Endothelial cell of umbilical vein (primary cell): ENCODE measurements at regions not wholly inside any gene's neighbourhood (a gene's known extent, or its start where the extent isn't known, plus 50 kb on each side); places are given as distances from the start of the nearest gene placed in this dataset.

Experiments used
- BruUV-seq: library from RNA; stranded (reverse); fragments of 400-500 nt; replicated peaks from 2 replicates; lab custom pipeline; 2021; lab: Mats Ljungman, UMichigan
- CTCF ChIA-PET: fragments of 300-600, 350-600 bp; sonication (Branson Sonifier 250); formaldehyde crosslinking; loops from one replicate; lab custom pipeline; 2021; ENCODE audit warnings: antibody characterized with exemption, inconsistent platforms; lab: Charles Lee
- POLR2A ChIA-PET: fragments of 300-600, 350-600 bp; sonication (Branson Sonifier 250); formaldehyde crosslinking; loops from one replicate; lab custom pipeline; 2021; ENCODE audit warnings: antibody characterized with exemption, inconsistent platforms; lab: Charles Lee
- DNase-seq: peaks from one replicate; pipeline ENCODE4 v3.0.0-alpha.2; 2011; ENCODE audit warnings: low read depth, low spot score
- FAIRE-seq: peaks from 2 replicates; lab custom pipeline; 2011; peaks lifted over from hg19 to GRCh38; lab: Jason Lieb, UNC
- H2AFZ ChIP-seq: 2 replicates; pipeline ENCODE4 v1.6.0; 2012; ENCODE audit warnings: low read depth, low read length, control low read depth, inconsistent platforms
- H3K27ac ChIP-seq: 2 replicates; pipeline ENCODE4 v1.5.1; 2011; ENCODE audit warnings: low read depth, mild to moderate bottlenecking, control low read depth, low read length, moderate library complexity; ENCODE audit not compliant: insufficient read depth
- H3K27me3 ChIP-seq, 2 experiments: 2 replicates each; pipeline versions ENCODE4 v1.6.0 to v1.6.1; 2011; ENCODE audit warnings: low read length in 2 of 2, mixed read lengths in 1 of 2; ENCODE audit not compliant: control insufficient read depth in 2 of 2, insufficient read depth in 2 of 2
- H3K36me3 ChIP-seq, 2 experiments: 2 replicates in 1 of 2; 3 replicates in 1 of 2; pipeline ENCODE4 v1.5.1; 2011; ENCODE audit warnings: low read length in 2 of 2, mild to moderate bottlenecking in 1 of 2, moderate library complexity in 1 of 2; ENCODE audit not compliant: control insufficient read depth in 2 of 2, insufficient read depth in 2 of 2; ENCODE audit errors: extremely low read depth in 1 of 2
- H3K4me1 ChIP-seq: 3 replicates; pipeline ENCODE4 v1.5.1; 2011; ENCODE audit warnings: mild to moderate bottlenecking, low read length; ENCODE audit not compliant: control insufficient read depth, insufficient read depth; ENCODE audit errors: extremely low read depth
- H3K4me2 ChIP-seq: 2 replicates; pipeline ENCODE4 v1.6.1; 2011; ENCODE audit warnings: low read length, control low read depth, mixed read lengths; ENCODE audit not compliant: insufficient read depth
- H3K4me3 ChIP-seq, 3 experiments: fragments of 200-600 bp in 1 of 3; sonication (generic), shearing (Covaris generic) in 1 of 3; replicated peaks in 1 of 3; 2 replicates each; pipeline ENCODE4 v1.5.1; 2011 to 2016; ENCODE audit warnings: control low read depth in 3 of 3, low read length in 3 of 3, mild to moderate bottlenecking in 2 of 3, inconsistent platforms in 1 of 3, low read depth in 1 of 3, moderate library complexity in 1 of 3; ENCODE audit not compliant: insufficient read depth in 1 of 3
- H3K79me2 ChIP-seq: 2 replicates; pipeline ENCODE4 v1.6.0; 2012; ENCODE audit warnings: low read length, inconsistent platforms; ENCODE audit not compliant: control insufficient read depth, insufficient read depth
- H3K9ac ChIP-seq: replicated peaks from 2 replicates; pipeline ENCODE3; 2011; ENCODE audit warnings: low read length, control low read depth; ENCODE audit not compliant: insufficient read depth; ENCODE audit errors: extremely low read depth
- H3K9me1 ChIP-seq: replicated peaks from 3 replicates; pipeline ENCODE4 v1.6.0; 2011; ENCODE audit warnings: mild to moderate bottlenecking, low read length; ENCODE audit not compliant: control insufficient read depth, insufficient read depth; ENCODE audit errors: extremely low read depth
- H3K9me3 ChIP-seq: replicated peaks from 2 replicates; pipeline ENCODE4 v1.5.1; 2012; ENCODE audit warnings: low read length, inconsistent platforms; ENCODE audit not compliant: control insufficient read depth, insufficient read depth
- H4K20me1 ChIP-seq: replicated peaks from 2 replicates; pipeline ENCODE3; 2011; ENCODE audit warnings: mild to moderate bottlenecking, low read length; ENCODE audit not compliant: control insufficient read depth, insufficient read depth; ENCODE audit errors: extremely low read depth
- CTCF ChIP-seq, 2 donors: IDR thresholded peaks; 1 replicate in 1 of 2; 2 replicates in 1 of 2; pipeline ENCODE4 v1.5.1; 2011; ENCODE audit warnings: low read length in 2 of 2, mild to moderate bottlenecking in 2 of 2, moderate library complexity in 2 of 2, control low read depth in 1 of 2, inconsistent platforms in 1 of 2, low read depth in 1 of 2; ENCODE audit not compliant: insufficient read depth in 1 of 2; ENCODE audit errors: extremely low read depth in 1 of 2
- MAX ChIP-seq: IDR thresholded peaks from 2 replicates; pipeline ENCODE4 v1.6.1; 2011; ENCODE audit not compliant: insufficient read depth, insufficient read length
- POLR2A ChIP-seq: IDR thresholded peaks from 2 replicates; pipeline ENCODE4 v1.6.1; 2012; ENCODE audit warnings: low read depth, mild to moderate bottlenecking, control low read depth, low read length
- POLR2AphosphoS5 ChIP-seq: IDR thresholded peaks from 2 replicates; pipeline ENCODE4 v1.6.1; 2012; ENCODE audit warnings: low read depth, mild to moderate bottlenecking, control low read depth, low read length, moderate library complexity; ENCODE audit not compliant: insufficient read depth
- dilution Hi-C: fragments of 300-500 bp; cut with MboI; formaldehyde crosslinking; loops from one replicate; pipeline ENCODE4 v1.15.0; 2019; ENCODE audit warnings: low sequenced_read_pairs; ENCODE audit not compliant: extremely low pct_ligation_motif_present
- intact Hi-C: fragments of 100-400 bp; cut with micrococcal nuclease; formaldehyde crosslinking; loops from one replicate; pipeline ENCODE4 v1.10.0; 2022

GRCh38 chr2:45072862-45073237 lies 63.6 kb upstream of the SIX2 start:
- Histone ChIP-seq H3K79me2 (no peaks in the 10 kb centered on the region), H3K27me3 (peaks cover 4 to 17% of the 10 kb centered on the region in 2 experiments), H4K20me1 (no peaks in the 10 kb centered on the region), H3K4me3 (no peak overlapping the region), H3K9me3 (no peaks in the 10 kb centered on the region), H3K9ac (no peak overlapping the region), H3K4me1 (peaks cover 6% of the 10 kb centered on the region), H2AFZ (no peak overlapping the region), H3K9me1 (no peaks in the 10 kb centered on the region), H3K4me2 (no peak overlapping the region), H3K27ac (no peak overlapping the region), H3K36me3 (no peaks in the 10 kb centered on the region)
- ChIA-PET POLR2A (no interaction called here), CTCF (no interaction called here)
- intact Hi-C loops (no loop called here), dilution Hi-C loops (no loop called here)
- DNase-seq (no peak), FAIRE-seq (no peak)
- TF ChIP-seq CTCF (IDR thresholded peaks at IDR 0.05; ENCODE audit: extremely low read depth in 1 of 2, insufficient read depth in 1 of 2, low read depth in 1 of 2, low read length in 2 of 2) (no peak), POLR2A (no peak)
- no TSS peak for BruUV-seq

GRCh38 chr2:45072064-45072861 lies 63.0 kb upstream of the SIX2 start:
- Histone ChIP-seq H3K4me3 (no peak overlapping the region), H3K27ac (no peak overlapping the region), H3K9ac (no peak overlapping the region), H2AFZ (no peak overlapping the region), H3K9me1 (no peaks in the 10 kb centered on the region), H3K79me2 (no peaks in the 10 kb centered on the region), H4K20me1 (no peaks in the 10 kb centered on the region), H3K4me1 (peaks cover 6% of the 10 kb centered on the region), H3K9me3 (no peaks in the 10 kb centered on the region), H3K4me2 (no peak overlapping the region), H3K36me3 (no peaks in the 10 kb centered on the region), H3K27me3 (peaks cover 4 to 17% of the 10 kb centered on the region in 2 experiments)
- CTCF ChIA-PET: no interaction called here
- no peak for FAIRE-seq
- no peak for TF ChIP-seq POLR2AphosphoS5
- no peak for TF ChIP-seq MAX
- dilution Hi-C loops (no loop called here), intact Hi-C loops (no loop called here)
- no TSS peak for BruUV-seq
- DNase-seq: no peak
- POLR2A ChIA-PET: no interaction called here
